PC-3 (cell line): ENCODE measurements at regions not wholly inside any gene's neighbourhood (a gene's known extent, or its start where the extent isn't known, plus 50 kb on each side); places are given as distances from the start of the nearest gene placed in this dataset.
"Not testable (repeated sequence)": the region's sequence is repeated elsewhere in the genome, so short reads cannot be mapped to it uniquely, and the experiment has no call there.

Experiments used
- ATAC-seq: fragments of 200-7000 bp; cut with Tn5 transposase; 2 replicates; pipeline ENCODE4 v1.9.1; 2020; ENCODE audit warnings: mild to moderate bottlenecking, moderate library complexity
- BruUV-seq: library from RNA; stranded (reverse); fragments of 400-500 nt; replicated peaks from 2 replicates; lab custom pipeline; 2021; lab: Mats Ljungman, UMichigan
- CTCF ChIA-PET: fragments of 300-600 bp; sonication (Branson Sonifier 250); formaldehyde crosslinking; loops from one replicate; lab custom pipeline; 2022; ENCODE audit warnings: antibody characterized with exemption; lab: Charles Lee
- POLR2A ChIA-PET: fragments of 300-600 bp; sonication (Branson Sonifier 250); formaldehyde crosslinking; loops from one replicate; lab custom pipeline; 2022; ENCODE audit warnings: antibody characterized with exemption; ENCODE audit not compliant: unreplicated experiment; lab: Charles Lee
- DNase-seq: peaks from one replicate; pipeline ENCODE4 v3.0.0-alpha.2; 2015
- H2AFZ ChIP-seq: fragments of 300-600 bp; sonication (generic); 2 replicates; pipeline ENCODE4 v1.6.0; 2016; ENCODE audit warnings: antibody characterized with exemption, low read length
- H3F3A ChIP-seq: fragments of 300-600 bp; sonication (generic); one replicate; pipeline ENCODE4 v1.6.0; 2017; ENCODE audit warnings: antibody characterized with exemption, low read length, control low read depth, mild to moderate bottlenecking; ENCODE audit not compliant: unreplicated experiment
- H3K27ac ChIP-seq: fragments of 300-600 bp; sonication (generic); 2 replicates; pipeline ENCODE4 v1.5.1; 2016; ENCODE audit warnings: mild to moderate bottlenecking, low read length
- H3K27me3 ChIP-seq: fragments of 300-600 bp; sonication (generic); 2 replicates; pipeline ENCODE4 v1.6.1; 2016; ENCODE audit warnings: low read length, mixed read lengths
- H3K36me3 ChIP-seq: fragments of 300-600 bp; sonication (generic); 2 replicates; pipeline ENCODE4 v1.6.1; 2016; ENCODE audit warnings: low read depth, mixed run types, low read length, mixed read lengths
- H3K4me1 ChIP-seq: fragments of 300-600 bp; sonication (generic); 2 replicates; pipeline ENCODE4 v1.5.1; 2016; ENCODE audit warnings: low read length; ENCODE audit not compliant: insufficient read depth
- H3K4me2 ChIP-seq: fragments of 300-600 bp; sonication (generic); 2 replicates; pipeline ENCODE4 v1.6.0; 2016; ENCODE audit warnings: low read length
- H3K4me3 ChIP-seq: fragments of 300-600 bp; sonication (generic); 2 replicates; pipeline ENCODE4 v1.5.1; 2016; ENCODE audit warnings: mild to moderate bottlenecking, low read length, mixed read lengths
- H3K79me2 ChIP-seq: fragments of 300-600 bp; sonication (generic); 2 replicates; pipeline ENCODE4 v1.6.1; 2017; ENCODE audit warnings: low read length, mixed read lengths
- H3K9ac ChIP-seq: fragments of 300-600 bp; sonication (generic); 2 replicates; pipeline ENCODE4 v1.6.0; 2016; ENCODE audit warnings: mild to moderate bottlenecking, low read length
- H3K9me2 ChIP-seq: fragments of 300-600 bp; sonication (generic); replicated peaks from 2 replicates; pipeline ENCODE4 v1.6.1; 2016; ENCODE audit warnings: mixed run types, low read length, mixed read lengths
- H3K9me3 ChIP-seq: fragments of 300-600 bp; sonication (generic); 2 replicates; pipeline ENCODE4 v1.6.1; 2016; ENCODE audit warnings: low read length, mixed read lengths
- H4K20me1 ChIP-seq: fragments of 300-600 bp; sonication (generic); 2 replicates; pipeline ENCODE4 v1.6.1; 2016; ENCODE audit warnings: low read length, mixed read lengths
- CTCF ChIP-seq: fragments of 300-600 bp; sonication (generic); conservative IDR thresholded peaks from 2 replicates; pipeline ENCODE4 v1.5.1; 2017; ENCODE audit warnings: antibody characterized with exemption, low read depth, mild to moderate bottlenecking, low read length
- EZH2 ChIP-seq: fragments of 300-600 bp; sonication (generic); IDR thresholded peaks from one replicate; pipeline ENCODE4 v1.6.1; 2017; ENCODE audit warnings: antibody characterized with exemption, mild to moderate bottlenecking, low read length; ENCODE audit not compliant: unreplicated experiment
- EZH2phosphoT487 ChIP-seq: fragments of 300-600 bp; sonication (generic); IDR thresholded peaks from 2 replicates; pipeline ENCODE4 v1.6.1; 2018; ENCODE audit warnings: mild to moderate bottlenecking, antibody characterized with exemption, low read length, borderline replicate concordance
- intact Hi-C: fragments of 100-400 bp; cut with micrococcal nuclease; formaldehyde crosslinking; loops from 2 replicates; pipeline ENCODE4 v1.9.0; 2023

- CTCF ChIA-PET, H3K27ac ChIP-seq, H3K27me3 ChIP-seq, ATAC-seq, intact Hi-C loops, DNase-seq, H3K4me2 ChIP-seq, H3K4me3 ChIP-seq, H3F3A ChIP-seq, BruUV-seq, POLR2A ChIA-PET, H3K79me2 ChIP-seq, H2AFZ ChIP-seq, H3K9me3 ChIP-seq, H4K20me1 ChIP-seq, H3K9me2 ChIP-seq, H3K36me3 ChIP-seq, H3K9ac ChIP-seq: not testable (repeated sequence)
- peaks cover 14% of the 10 kb centered on the region for H3K4me1 ChIP-seq
Observed at GRCh38 chr7:32662509-32662908, 167.2 kb downstream of the AVL9 start.

GRCh38 chr7:32661929-32662328 lies 166.6 kb downstream of the AVL9 start:
- intact Hi-C loops = no loop called here
- no peaks in the 10 kb centered on the region for H4K20me1 ChIP-seq
- DNase-seq (no peak), ATAC-seq (no peak)
- H3K4me1 ChIP-seq = peaks cover 19% of the 10 kb centered on the region
- H3K9me3 ChIP-seq = no peaks in the 10 kb centered on the region
- POLR2A ChIA-PET = no interaction called here
- TF ChIP-seq EZH2phosphoT487 (no peak), EZH2 (no peak), CTCF (no peak)
- H3F3A ChIP-seq = no peaks in the 10 kb centered on the region
- H3K9ac ChIP-seq = no peak overlapping the region
- CTCF ChIA-PET = no interaction called here
- no peaks in the 10 kb centered on the region for H3K27me3 ChIP-seq
- no peaks in the 10 kb centered on the region for H3K9me2 ChIP-seq
- H3K4me3 ChIP-seq = no peak overlapping the region
- no peak overlapping the region for H3K27ac ChIP-seq
- no peaks in the 10 kb centered on the region for H3K36me3 ChIP-seq
- no TSS peak for BruUV-seq
- H2AFZ ChIP-seq = no peak overlapping the region
- no peaks in the 10 kb centered on the region for H3K79me2 ChIP-seq
- no peak overlapping the region for H3K4me2 ChIP-seq

- H3K4me3 ChIP-seq = no peak overlapping the region
- no peak for ATAC-seq
- POLR2A ChIA-PET = no interaction called here
- peaks cover 19% of the 10 kb centered on the region for H3K4me1 ChIP-seq
- no peaks in the 10 kb centered on the region for H3K9me3 ChIP-seq
- H3K27ac ChIP-seq = no peak overlapping the region
- H3K36me3 ChIP-seq = no peaks in the 10 kb centered on the region
- intact Hi-C loops = no loop called here
- H3K4me2 ChIP-seq = no peak overlapping the region
- H3K9me2 ChIP-seq = no peaks in the 10 kb centered on the region
- H4K20me1 ChIP-seq = no peaks in the 10 kb centered on the region
- no peaks in the 10 kb centered on the region for H3K27me3 ChIP-seq
- TF ChIP-seq CTCF (no peak), EZH2phosphoT487 (no peak), EZH2 (no peak)
- DNase-seq = no peak
- CTCF ChIA-PET = interaction anchor here (0.6 to 0.7 kb wide), 3 partner anchors 9 to 398 kb away, joined by 3 read pairs; no protein-coding TSS in a partner anchor
- no peak overlapping the region for H3K9ac ChIP-seq
- H3K79me2 ChIP-seq = no peaks in the 10 kb centered on the region
- no peaks in the 10 kb centered on the region for H3F3A ChIP-seq
- no peak overlapping the region for H2AFZ ChIP-seq
- no TSS peak for BruUV-seq
Observed at GRCh38 chr7:32661501-32661900, 166.2 kb downstream of the AVL9 start.
